ENCODE measurements at regions not wholly inside any gene's neighbourhood (a gene's known extent, or its start where the extent isn't known, plus 50 kb on each side); places are given as distances from the start of the nearest gene placed in this dataset.

GRCh38 chr1:34270181-34270580 is 93.5 kb downstream of the C1orf94 start:
- no peaks in the 10 kb centered on the region for H3K9me3 Mint-ChIP-seq
- peaks cover 42% of the 10 kb centered on the region for H3K27me3 Mint-ChIP-seq
- H3K36me3 Mint-ChIP-seq (ENCODE audit: insufficient read depth) = peaks cover 2% of the 10 kb centered on the region
- H3K27ac Mint-ChIP-seq (ENCODE audit: low read depth) = no peak overlapping the region
- no peak for DNase-seq (ENCODE audit: low spot score in 2 of 2)
- no peak overlapping the region for H3K4me3 Mint-ChIP-seq
- ATAC-seq (replicated peaks; ENCODE audit: extremely low read depth, poor library complexity, severe bottlenecking) = no peak
- H3K4me1 Mint-ChIP-seq = no peaks in the 10 kb centered on the region

- peaks cover 2% of the 10 kb centered on the region for H3K36me3 Mint-ChIP-seq (ENCODE audit: insufficient read depth)
- H3K27me3 Mint-ChIP-seq = peaks cover 35% of the 10 kb centered on the region
- no peak for DNase-seq (ENCODE audit: low spot score in 2 of 2)
- no peaks in the 10 kb centered on the region for H3K9me3 Mint-ChIP-seq
- no peak overlapping the region for H3K4me3 Mint-ChIP-seq
- H3K4me1 Mint-ChIP-seq = no peaks in the 10 kb centered on the region
- no peak overlapping the region for H3K27ac Mint-ChIP-seq (ENCODE audit: low read depth)
- ATAC-seq (replicated peaks; ENCODE audit: extremely low read depth, poor library complexity, severe bottlenecking) = no peak
Measured at GRCh38 chr1:34272152-34272551, 95.4 kb downstream of the C1orf94 start.

DNA sequence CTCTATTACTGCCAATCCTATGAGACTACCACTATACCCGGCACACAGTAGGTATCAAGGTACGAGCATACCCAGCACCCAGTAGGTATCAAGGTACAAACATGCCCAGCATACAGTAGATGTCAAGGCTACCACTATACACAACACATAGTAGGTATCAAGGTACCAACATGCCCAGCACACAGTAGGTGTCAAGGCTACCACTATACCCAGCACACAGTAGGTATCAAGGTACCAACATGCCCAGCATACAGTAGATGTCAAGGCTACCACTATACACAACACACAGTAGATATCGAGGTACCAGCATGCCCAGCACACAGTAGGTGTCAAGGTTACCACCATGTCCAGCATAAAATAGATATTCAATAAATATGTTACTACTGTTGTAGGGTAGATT is 98.4 kb downstream of the C1orf94 start:
- no peaks in the 10 kb centered on the region for H3K4me1 Mint-ChIP-seq
- no peak for DNase-seq (ENCODE audit: low spot score in 2 of 2)
- no peak overlapping the region for H3K27ac Mint-ChIP-seq (ENCODE audit: low read depth)
- H3K27me3 Mint-ChIP-seq = peaks cover 11% of the 10 kb centered on the region
- H3K9me3 Mint-ChIP-seq = no peaks in the 10 kb centered on the region
- H3K4me3 Mint-ChIP-seq = no peak overlapping the region
- peaks cover 2% of the 10 kb centered on the region for H3K36me3 Mint-ChIP-seq (ENCODE audit: insufficient read depth)
- no peak for ATAC-seq (replicated peaks; ENCODE audit: extremely low read depth, poor library complexity, severe bottlenecking)

GRCh38 chr1:34276606-34277005 is 99.9 kb downstream of the C1orf94 start:
- no peak overlapping the region for H3K27ac Mint-ChIP-seq (ENCODE audit: low read depth)
- DNase-seq (ENCODE audit: low spot score in 2 of 2) (no peak), ATAC-seq (replicated peaks; ENCODE audit: extremely low read depth, poor library complexity, severe bottlenecking) (no peak)
- no peak overlapping the region for H3K4me3 Mint-ChIP-seq
- H3K9me3 Mint-ChIP-seq = no peaks in the 10 kb centered on the region
- no peaks in the 10 kb centered on the region for H3K4me1 Mint-ChIP-seq
- peaks cover 2% of the 10 kb centered on the region for H3K36me3 Mint-ChIP-seq (ENCODE audit: insufficient read depth)
- H3K27me3 Mint-ChIP-seq = peaks cover 19% of the 10 kb centered on the region

- no peak overlapping the region for H3K4me3 Mint-ChIP-seq
- ATAC-seq (replicated peaks; ENCODE audit: extremely low read depth, poor library complexity, severe bottlenecking) = no peak
- H3K4me1 Mint-ChIP-seq = no peaks in the 10 kb centered on the region
- H3K36me3 Mint-ChIP-seq (ENCODE audit: insufficient read depth) = peaks cover 2% of the 10 kb centered on the region
- H3K27ac Mint-ChIP-seq (ENCODE audit: low read depth) = no peak overlapping the region
- peaks cover 19% of the 10 kb centered on the region for H3K27me3 Mint-ChIP-seq
- DNase-seq (ENCODE audit: low spot score in 2 of 2) = no peak
- no peaks in the 10 kb centered on the region for H3K9me3 Mint-ChIP-seq
Measured at GRCh38 chr1:34277150-34277549, 100.4 kb downstream of the C1orf94 start.

GRCh38 chr1:34278211-34278610 is 101.5 kb downstream of the C1orf94 start:
- Mint-ChIP-seq H3K27ac (ENCODE audit: low read depth) (no peak overlapping the region), H3K9me3 (no peaks in the 10 kb centered on the region)

DNA sequence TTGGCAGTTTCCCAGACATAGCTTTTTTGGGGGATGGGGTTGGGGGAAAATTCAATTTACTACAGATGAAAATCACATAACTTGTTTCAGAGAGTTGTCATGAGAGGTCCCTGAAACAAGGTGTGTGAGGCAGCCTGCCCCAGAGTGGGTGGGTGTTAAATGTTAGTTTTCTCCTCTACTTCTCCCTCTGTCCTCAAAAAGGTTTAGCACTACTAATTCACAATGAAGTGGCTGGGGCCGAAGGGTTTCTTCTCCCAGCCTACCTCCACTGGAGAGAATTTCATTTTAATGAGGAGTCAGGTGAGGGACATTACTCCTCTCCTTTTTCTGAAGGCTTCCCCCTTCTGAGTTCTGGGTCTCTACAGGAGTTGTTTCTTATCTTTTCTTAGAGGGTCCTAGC is 103.3 kb downstream of the C1orf94 start:
- H3K27me3 Mint-ChIP-seq = peaks cover 30% of the 10 kb centered on the region
- DNase-seq (ENCODE audit: low spot score in 2 of 2) (no peak), ATAC-seq (replicated peaks; ENCODE audit: extremely low read depth, poor library complexity, severe bottlenecking) (no peak)
- no peaks in the 10 kb centered on the region for H3K9me3 Mint-ChIP-seq
- H3K27ac Mint-ChIP-seq (ENCODE audit: low read depth) = no peak overlapping the region
- H3K4me3 Mint-ChIP-seq = no peak overlapping the region
- no peaks in the 10 kb centered on the region for H3K4me1 Mint-ChIP-seq
- H3K36me3 Mint-ChIP-seq (ENCODE audit: insufficient read depth) = no peaks in the 10 kb centered on the region

More at GRCh38 chr1:34278211-34278610, 101.5 kb downstream of the C1orf94 start:
- Mint-ChIP-seq H3K36me3 (ENCODE audit: insufficient read depth) (no peaks in the 10 kb centered on the region), H3K4me1 (no peaks in the 10 kb centered on the region), H3K27me3 (peaks cover 24% of the 10 kb centered on the region), H3K4me3 (no peak overlapping the region)
- DNase-seq (ENCODE audit: low spot score in 2 of 2) = no peak
- ATAC-seq (replicated peaks; ENCODE audit: extremely low read depth, poor library complexity, severe bottlenecking) = no peak

DNA sequence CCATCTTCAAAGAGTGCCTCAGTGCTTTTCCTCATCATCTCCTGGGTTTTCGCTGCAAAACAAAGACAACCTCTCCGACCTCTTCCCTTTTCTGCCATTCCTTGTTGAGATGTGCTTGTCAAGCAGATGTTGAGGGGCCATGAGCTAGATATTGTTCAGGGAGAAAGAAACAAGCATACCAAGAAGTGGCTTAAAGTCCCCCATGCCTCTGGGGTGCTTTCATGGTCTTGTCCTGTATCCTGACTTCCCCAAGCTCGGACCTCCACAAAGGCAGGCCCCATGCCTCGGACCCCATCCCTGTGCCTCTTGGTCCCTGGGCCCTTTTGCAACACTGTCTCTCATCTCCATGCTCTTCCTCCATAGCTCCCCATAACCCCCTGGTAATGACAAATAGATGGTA is 103.8 kb downstream of the C1orf94 start:
- no peak overlapping the region for H3K4me3 Mint-ChIP-seq

DNA sequence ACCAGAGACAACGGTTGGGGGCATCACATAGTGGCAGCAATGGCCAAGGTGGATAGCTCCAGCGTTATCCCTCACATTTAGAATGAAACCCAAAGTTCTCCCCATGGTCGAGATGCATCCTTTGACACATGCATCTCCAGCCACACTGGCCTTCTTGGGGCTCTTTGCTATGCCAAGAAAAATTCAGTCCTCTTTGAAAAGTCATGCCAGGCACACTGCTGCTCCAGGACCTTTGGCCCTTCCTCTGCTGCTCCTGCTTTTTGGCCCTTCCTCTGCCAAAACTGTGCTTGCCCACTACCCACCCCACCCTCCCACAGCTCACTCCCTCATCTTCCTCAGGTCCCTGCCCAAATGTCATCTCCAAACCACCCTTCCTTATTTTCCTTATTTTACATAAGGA is 106.4 kb downstream of the C1orf94 start:
- no peak for ATAC-seq (replicated peaks; ENCODE audit: extremely low read depth, poor library complexity, severe bottlenecking)
- H3K27ac Mint-ChIP-seq (ENCODE audit: low read depth) = no peak overlapping the region
- DNase-seq (ENCODE audit: low spot score in 2 of 2) = no peak
- H3K27me3 Mint-ChIP-seq = peaks cover 33% of the 10 kb centered on the region
- no peak overlapping the region for H3K4me3 Mint-ChIP-seq
- no peaks in the 10 kb centered on the region for H3K9me3 Mint-ChIP-seq
- no peaks in the 10 kb centered on the region for H3K4me1 Mint-ChIP-seq
- H3K36me3 Mint-ChIP-seq (ENCODE audit: insufficient read depth) = no peaks in the 10 kb centered on the region

More for the DNA sequence above, 103.8 kb downstream of the C1orf94 start:
- Mint-ChIP-seq H3K27me3 (peaks cover 33% of the 10 kb centered on the region), H3K27ac (ENCODE audit: low read depth) (no peak overlapping the region), H3K9me3 (no peaks in the 10 kb centered on the region), H3K36me3 (ENCODE audit: insufficient read depth) (no peaks in the 10 kb centered on the region), H3K4me1 (no peaks in the 10 kb centered on the region)
- ATAC-seq (replicated peaks; ENCODE audit: extremely low read depth, poor library complexity, severe bottlenecking) = no peak
- no peak for DNase-seq (ENCODE audit: low spot score in 2 of 2)

GRCh38 chr1:34286511-34286910 is 109.8 kb downstream of the C1orf94 start:
- H3K4me3 Mint-ChIP-seq = no peak overlapping the region

DNA sequence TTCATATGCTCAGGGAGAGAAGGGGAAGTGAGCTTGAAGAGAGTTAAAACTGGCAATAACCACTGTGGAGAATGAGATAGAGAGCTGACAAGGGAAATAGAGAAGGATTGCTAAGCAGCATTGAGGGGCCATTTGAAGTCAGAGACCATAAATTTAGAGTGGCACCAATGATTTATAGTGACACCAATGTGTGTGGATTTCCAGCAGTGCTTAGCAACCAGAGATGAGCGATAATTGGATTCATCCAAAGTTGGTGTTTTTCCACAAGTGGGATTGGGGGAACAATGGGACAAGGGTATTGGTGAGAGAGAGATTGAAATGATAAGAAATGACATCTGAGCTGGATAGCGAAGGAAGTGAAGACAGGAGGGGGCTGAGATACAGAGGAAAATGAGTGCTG is 114.1 kb downstream of the C1orf94 start:
- H3K4me3 Mint-ChIP-seq = no peak overlapping the region
- H3K4me1 Mint-ChIP-seq = no peaks in the 10 kb centered on the region
- no peak for DNase-seq (ENCODE audit: low spot score in 2 of 2)
- H3K27ac Mint-ChIP-seq (ENCODE audit: low read depth) = no peak overlapping the region
- no peaks in the 10 kb centered on the region for H3K9me3 Mint-ChIP-seq
- no peak for ATAC-seq (replicated peaks; ENCODE audit: extremely low read depth, poor library complexity, severe bottlenecking)
- H3K36me3 Mint-ChIP-seq (ENCODE audit: insufficient read depth) = no peaks in the 10 kb centered on the region
- H3K27me3 Mint-ChIP-seq = peaks cover 9% of the 10 kb centered on the region

More at GRCh38 chr1:34286511-34286910, 109.8 kb downstream of the C1orf94 start:
- ATAC-seq (replicated peaks; ENCODE audit: extremely low read depth, poor library complexity, severe bottlenecking) (no peak), DNase-seq (ENCODE audit: low spot score in 2 of 2) (no peak)
- H3K4me1 Mint-ChIP-seq = no peaks in the 10 kb centered on the region
- H3K27ac Mint-ChIP-seq (ENCODE audit: low read depth) = no peak overlapping the region
- peaks cover 25% of the 10 kb centered on the region for H3K27me3 Mint-ChIP-seq
- H3K9me3 Mint-ChIP-seq = no peaks in the 10 kb centered on the region
- H3K36me3 Mint-ChIP-seq (ENCODE audit: insufficient read depth) = no peaks in the 10 kb centered on the region

DNA sequence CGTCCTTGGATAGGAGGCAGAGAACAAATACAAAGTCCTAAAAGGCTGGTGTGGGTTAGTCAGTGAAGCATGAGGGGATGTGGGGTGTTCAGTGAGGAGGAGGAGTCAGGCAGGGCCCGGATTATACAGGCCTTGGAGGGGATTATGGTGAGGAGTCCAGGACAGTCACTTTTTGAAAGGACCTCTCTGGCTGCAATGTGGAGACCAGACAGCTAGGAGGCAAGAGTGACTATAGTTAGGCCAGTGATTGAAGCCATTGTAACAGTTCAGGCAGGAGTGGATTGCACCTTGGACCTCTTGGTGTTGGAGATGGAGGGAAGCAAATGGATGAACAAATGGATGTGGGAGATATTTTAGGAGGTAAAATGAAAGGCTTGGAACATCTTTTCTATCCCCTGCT is 115.8 kb downstream of the C1orf94 start:
- DNase-seq (ENCODE audit: low spot score in 2 of 2) = no peak

GRCh38 chr1:34296059-34296458 is 119.4 kb downstream of the C1orf94 start:
- Mint-ChIP-seq H3K27me3 (peaks cover 16% of the 10 kb centered on the region), H3K36me3 (ENCODE audit: insufficient read depth) (no peaks in the 10 kb centered on the region), H3K4me1 (no peaks in the 10 kb centered on the region), H3K4me3 (no peak overlapping the region), H3K27ac (ENCODE audit: low read depth) (no peak overlapping the region), H3K9me3 (no peaks in the 10 kb centered on the region)
- DNase-seq (ENCODE audit: low spot score in 2 of 2) = no peak
- ATAC-seq (replicated peaks; ENCODE audit: extremely low read depth, poor library complexity, severe bottlenecking) = no peak

More for the DNA sequence above, 115.8 kb downstream of the C1orf94 start:
- ATAC-seq (replicated peaks; ENCODE audit: extremely low read depth, poor library complexity, severe bottlenecking) = no peak
- Mint-ChIP-seq H3K4me3 (no peak overlapping the region), H3K27ac (ENCODE audit: low read depth) (no peak overlapping the region), H3K4me1 (no peaks in the 10 kb centered on the region), H3K9me3 (no peaks in the 10 kb centered on the region), H3K36me3 (ENCODE audit: insufficient read depth) (no peaks in the 10 kb centered on the region), H3K27me3 (peaks cover 9% of the 10 kb centered on the region)

- Mint-ChIP-seq H3K4me3 (no peak overlapping the region), H3K4me1 (no peaks in the 10 kb centered on the region), H3K36me3 (ENCODE audit: insufficient read depth) (no peaks in the 10 kb centered on the region), H3K27ac (ENCODE audit: low read depth) (no peak overlapping the region), H3K9me3 (peaks cover 6% of the 10 kb centered on the region), H3K27me3 (peaks cover 53% of the 10 kb centered on the region)
- no peak for DNase-seq (ENCODE audit: low spot score in 2 of 2)
- no peak for ATAC-seq (replicated peaks; ENCODE audit: extremely low read depth, poor library complexity, severe bottlenecking)
Measured at GRCh38 chr1:34302798-34303197, 126.1 kb downstream of the C1orf94 start.
